CD4-positive, alpha-beta T cell (primary cell): ENCODE measurements at regions not wholly inside any gene's neighbourhood (a gene's known extent, or its start where the extent isn't known, plus 50 kb on each side); places are given as distances from the start of the nearest gene placed in this dataset.

Source experiments
- ATAC-seq: fragments of 200-7000 bp; cut with Tn5 transposase; one replicate; pipeline ENCODE4 v1.10.0; 2022; ENCODE audit warnings: mild to moderate bottlenecking; ENCODE audit not compliant: poor library complexity
- CTCF ChIA-PET: fragments of 350-600 bp; sonication (Branson Sonifier 250); formaldehyde crosslinking; loops from one replicate; lab custom pipeline; 2021; ENCODE audit warnings: antibody characterized with exemption, inconsistent platforms; lab: Charles Lee
- POLR2A ChIA-PET: fragments of 350-600 bp; sonication (Branson Sonifier 250); formaldehyde crosslinking; loops from one replicate; lab custom pipeline; 2021; ENCODE audit warnings: antibody characterized with exemption, inconsistent platforms; lab: Charles Lee
- DNase-seq, 14 experiments: peaks; one replicate each; pipeline ENCODE4 v3.0.0-alpha.2; 2013 to 2020; ENCODE audit warnings: mixed read lengths in 2 of 14
- H3K27ac ChIP-seq, 2 donors: one replicate each; pipeline versions ENCODE4 v1.5.1 to v1.7.0; 2013; ENCODE audit warnings: low read length in 2 of 2, low read depth in 1 of 2, mild to moderate bottlenecking in 1 of 2
- H3K27me3 ChIP-seq, 2 experiments: 1 replicate in 1 of 2; 2 replicates in 1 of 2; pipeline versions ENCODE4 v1.6.1 to v1.7.0; 2013; ENCODE audit warnings: low read length in 2 of 2, control low read depth in 1 of 2, mild to moderate bottlenecking in 1 of 2, moderate library complexity in 1 of 2; ENCODE audit not compliant: insufficient read depth in 2 of 2, control insufficient read depth in 1 of 2
- H3K36me3 ChIP-seq: one replicate; pipeline ENCODE4 v1.6.1; 2013; ENCODE audit warnings: low read length, control low read depth; ENCODE audit not compliant: insufficient read depth
- H3K4me1 ChIP-seq: one replicate; pipeline ENCODE4 v1.6.1; 2013; ENCODE audit warnings: low read length, control low read depth; ENCODE audit not compliant: insufficient read depth
- H3K4me3 ChIP-seq: one replicate; pipeline ENCODE4 v1.5.1; 2013; ENCODE audit warnings: mild to moderate bottlenecking, low read length, moderate library complexity
- H3K9me3 ChIP-seq, 2 experiments: 1 replicate in 1 of 2; 2 replicates in 1 of 2; pipeline versions ENCODE4 v1.6.1 to v1.7.0; 2013; ENCODE audit warnings: low read length in 2 of 2, mild to moderate bottlenecking in 2 of 2, control low read depth in 1 of 2, moderate library complexity in 1 of 2; ENCODE audit not compliant: control insufficient read depth in 1 of 2, insufficient read depth in 1 of 2
- H3K27ac Mint-ChIP-seq: one replicate; pipeline ENCODE4 v1.8.0; 2020; ENCODE audit warnings: mixed read lengths
- H3K27me3 Mint-ChIP-seq: one replicate; pipeline ENCODE4 v1.8.0; 2021; ENCODE audit warnings: mixed read lengths
- H3K36me3 Mint-ChIP-seq: one replicate; pipeline ENCODE4 v1.8.0; 2021; ENCODE audit warnings: low read depth, mixed read lengths
- H3K4me1 Mint-ChIP-seq: one replicate; pipeline ENCODE4 v1.8.0; 2021; ENCODE audit warnings: low read depth, mixed read lengths
- H3K4me3 Mint-ChIP-seq: one replicate; pipeline ENCODE4 v1.8.0; 2020; ENCODE audit warnings: mild to moderate bottlenecking, mixed read lengths
- H3K9me3 Mint-ChIP-seq: one replicate; pipeline ENCODE4 v1.8.0; 2020; ENCODE audit warnings: mixed read lengths
- CTCF ChIP-seq: fragments of 200-600 bp; IDR thresholded peaks from one replicate; pipeline ENCODE4 v1.8.0; 2022; ENCODE audit warnings: antibody characterized with exemption, mild to moderate bottlenecking
- intact Hi-C, 2 experiments: fragments of 100-400 bp; cut with DNase I in 1 of 2; cut with micrococcal nuclease in 1 of 2; formaldehyde crosslinking; loops; one replicate each; pipeline versions ENCODE4 v1.15.1 to v1.9.0; 2023 to 2025; cut with DNase I, micrococcal nuclease

GRCh38 chr18:60092073-60092472 lies 192.3 kb downstream of the PMAIP1 start:
- no peak for DNase-seq
- no peak for TF ChIP-seq CTCF
- no peaks in the 10 kb centered on the region for H3K4me1 ChIP-seq
- no peak for ATAC-seq
- POLR2A ChIA-PET = no interaction called here
- CTCF ChIA-PET = no interaction called here
- intact Hi-C loops = no loop called here
- no peak overlapping the region for H3K27ac ChIP-seq
- H3K9me3 ChIP-seq = no peaks in the 10 kb centered on the region
- H3K4me3 ChIP-seq = no peak overlapping the region
- H3K4me1 Mint-ChIP-seq = no peaks in the 10 kb centered on the region
- H3K27me3 Mint-ChIP-seq = no peaks in the 10 kb centered on the region
- H3K27me3 ChIP-seq = no peaks in the 10 kb centered on the region
- H3K27ac Mint-ChIP-seq = no peak overlapping the region
- peaks cover 4% of the 10 kb centered on the region for H3K9me3 Mint-ChIP-seq
- H3K4me3 Mint-ChIP-seq = no peak overlapping the region
- H3K36me3 ChIP-seq = no peaks in the 10 kb centered on the region
- no peaks in the 10 kb centered on the region for H3K36me3 Mint-ChIP-seq

GRCh38 chr18:60090170-60090569 lies 190.4 kb downstream of the PMAIP1 start:
- no peak for DNase-seq
- H3K27me3 ChIP-seq = no peaks in the 10 kb centered on the region
- no peaks in the 10 kb centered on the region for H3K4me1 Mint-ChIP-seq
- H3K4me3 Mint-ChIP-seq = no peak overlapping the region
- ChIA-PET CTCF (no interaction called here), POLR2A (no interaction called here)
- H3K9me3 Mint-ChIP-seq = peaks cover 4% of the 10 kb centered on the region
- no peak overlapping the region for H3K27ac ChIP-seq
- ATAC-seq = no peak
- H3K9me3 ChIP-seq = no peaks in the 10 kb centered on the region
- intact Hi-C loops = no loop called here
- no peak for TF ChIP-seq CTCF
- no peaks in the 10 kb centered on the region for H3K36me3 ChIP-seq
- no peaks in the 10 kb centered on the region for H3K36me3 Mint-ChIP-seq
- no peak overlapping the region for H3K27ac Mint-ChIP-seq
- H3K27me3 Mint-ChIP-seq = no peaks in the 10 kb centered on the region
- H3K4me1 ChIP-seq = no peaks in the 10 kb centered on the region
- H3K4me3 ChIP-seq = no peak overlapping the region

GRCh38 chr18:60082790-60083189 lies 183.0 kb downstream of the PMAIP1 start:
- H3K9me3 ChIP-seq = no peaks in the 10 kb centered on the region
- no peaks in the 10 kb centered on the region for H3K4me1 Mint-ChIP-seq
- no peaks in the 10 kb centered on the region for H3K27me3 Mint-ChIP-seq
- H3K9me3 Mint-ChIP-seq = no peaks in the 10 kb centered on the region
- intact Hi-C loops = no loop called here
- H3K4me3 ChIP-seq = no peak overlapping the region
- no peaks in the 10 kb centered on the region for H3K36me3 ChIP-seq
- H3K27ac Mint-ChIP-seq = no peak overlapping the region
- TF ChIP-seq CTCF = no peak
- DNase-seq = no peak
- no peak overlapping the region for H3K27ac ChIP-seq
- H3K4me1 ChIP-seq = no peaks in the 10 kb centered on the region
- POLR2A ChIA-PET = no interaction called here
- ATAC-seq = no peak
- CTCF ChIA-PET = no interaction called here
- H3K4me3 Mint-ChIP-seq = no peak overlapping the region
- H3K36me3 Mint-ChIP-seq = no peaks in the 10 kb centered on the region
- H3K27me3 ChIP-seq = no peaks in the 10 kb centered on the region
